Transverse colon (tissue), 4 donors: ENCODE measurements at regions not wholly inside any gene's neighbourhood (a gene's known extent, or its start where the extent isn't known, plus 50 kb on each side); places are given as distances from the start of the nearest gene placed in this dataset.

Experiments
- DNase-seq: peaks from one replicate; pipeline ENCODE4 v3.0.0-alpha.2; 2019
- H3K27ac ChIP-seq, 4 donors: fragments of 200-600 bp; sonication (generic); 2 replicates each; pipeline ENCODE4 v1.5.1; 2016 to 2018; ENCODE audit warnings: inconsistent platforms in 4 of 4
- H3K27me3 ChIP-seq: fragments of 200-600 bp; sonication (generic); 2 replicates; pipeline ENCODE4 v1.5.1; 2017; ENCODE audit warnings: inconsistent platforms
- H3K36me3 ChIP-seq, 4 donors: fragments of 200-600 bp; sonication (generic); 2 replicates each; pipeline ENCODE4 v1.5.1; 2017 to 2019; ENCODE audit warnings: inconsistent platforms in 4 of 4
- H3K4me1 ChIP-seq, 4 donors: fragments of 200-600 bp; sonication (generic); 2 replicates each; pipeline ENCODE4 v1.5.1; 2017 to 2020; ENCODE audit warnings: inconsistent platforms in 4 of 4
- H3K4me3 ChIP-seq, 4 donors: fragments of 200-600 bp; sonication (generic); 1 replicate in 1 of 4; 2 replicates in 3 of 4; pipeline versions ENCODE4 v1.5.1 to v1.6.1; 2017 to 2019; ENCODE audit warnings: inconsistent platforms in 4 of 4
- H3K9me3 ChIP-seq, 2 donors: fragments of 200-600 bp; sonication (generic); 2 replicates each; pipeline ENCODE4 v1.5.1; 2017 to 2019; ENCODE audit warnings: inconsistent platforms in 2 of 2
- CTCF ChIP-seq, 5 experiments: fragments of 200-600 bp in 3 of 5; fragments of 450-650 bp in 2 of 5; sonication (generic) in 3 of 5; IDR thresholded peaks; 1 replicate in 2 of 5; 2 replicates in 3 of 5; pipeline ENCODE4 v1.5.1; 2016 to 2017; ENCODE audit warnings: antibody characterized with exemption in 5 of 5, inconsistent platforms in 3 of 5, mild to moderate bottlenecking in 2 of 5, moderate library complexity in 1 of 5
- EP300 ChIP-seq: sonication (generic); formaldehyde crosslinking; IDR thresholded peaks from one replicate; pipeline ENCODE4 v1.6.1; 2017; ENCODE audit warnings: antibody characterized with exemption, low read depth
- POLR2A ChIP-seq: fragments of 450-650 bp; IDR thresholded peaks from one replicate; pipeline ENCODE4 v1.6.1; 2016; ENCODE audit warnings: antibody characterized with exemption, mild to moderate bottlenecking, moderate library complexity
- POLR2AphosphoS5 ChIP-seq, 3 donors: sonication (generic); formaldehyde crosslinking; IDR thresholded peaks; one replicate each; pipeline ENCODE4 v1.6.1; 2016; ENCODE audit warnings: antibody characterized with exemption in 3 of 3
- WGBS, 2 donors: methylation state at CpG; one replicate each; pipeline ENCODE4 v1.1.5; 2018; ENCODE audit warnings: low coverage in 1 of 2; 5-methylcytosine and 5-hydroxymethylcytosine counted together
- in situ Hi-C, 4 donors: fragments of 200-750 bp; cut with MboI; loops; one replicate each; pipeline versions ENCODE4 v1.15.0 to v1.15.1; 2017; ENCODE audit warnings: low sequenced_read_pairs in 3 of 4, low pct_ligation_motif_present in 1 of 4, low pct_unique_long_range_greater_than_20kb in 1 of 4
- intact Hi-C: fragments of 100-400 bp; cut with DNase I; formaldehyde crosslinking; loops from one replicate; pipeline ENCODE4 v1.15.1; 2023; ENCODE audit warnings: low total_unique reads

GRCh38 chr15:91424001-91424400 is 323.9 kb downstream of the SV2B start:
- no peak for TF ChIP-seq POLR2A
- intact Hi-C loops (no loop called here), in situ Hi-C loops (no loop called here)
- WGBS, 2 donors = 79% methylated on average over 1 of the region's 1 CpG; no CpG with 5 or more reads in 1 of the 2 donors
- H3K9me3 ChIP-seq = no peaks in the 10 kb centered on the region
- DNase-seq = no peak
- H3K4me1 ChIP-seq = no peaks in the 10 kb centered on the region
- H3K36me3 ChIP-seq = no peaks in the 10 kb centered on the region
- H3K4me3 ChIP-seq = no peak overlapping the region
- H3K27me3 ChIP-seq = no peaks in the 10 kb centered on the region
- H3K27ac ChIP-seq = no peak overlapping the region

- TF ChIP-seq CTCF (IDR thresholded peaks at IDR 0.05) (no peak), POLR2AphosphoS5 (IDR thresholded peaks at IDR 0.05) (no peak), EP300 (no peak), POLR2A (no peak)
- Histone ChIP-seq H3K27ac (no peak overlapping the region), H3K4me1 (no peaks in the 10 kb centered on the region), H3K9me3 (no peaks in the 10 kb centered on the region), H3K36me3 (no peaks in the 10 kb centered on the region), H3K27me3 (no peaks in the 10 kb centered on the region), H3K4me3 (no peak overlapping the region)
- intact Hi-C loops = no loop called here
- no peak for DNase-seq
- WGBS, 2 donors = 78% methylated on average over 3 of the region's 4 CpGs; no CpG with 5 or more reads in 1 of the 2 donors
- in situ Hi-C loops = no loop called here
Observed at GRCh38 chr15:91426412-91426811, 326.4 kb downstream of the SV2B start.

- 80 to 89% methylated on average over 2 to 9 of the region's 9 CpGs for WGBS, 2 donors
- intact Hi-C loops = no loop called here
Observed at GRCh38 chr15:91429973-91430372, 329.9 kb downstream of the SV2B start.

GRCh38 chr15:91431041-91431715 is 331.1 kb downstream of the SV2B start:
- intact Hi-C loops = no loop called here
- in situ Hi-C loops = no loop called here
- no peaks in the 10 kb centered on the region for H3K9me3 ChIP-seq
- 89% methylated on average over 5 to 8 of the region's 8 CpGs for WGBS, 2 donors
- H3K4me1 ChIP-seq = no peaks in the 10 kb centered on the region
- no peak overlapping the region for H3K27ac ChIP-seq
- no peaks in the 10 kb centered on the region for H3K27me3 ChIP-seq
- DNase-seq = no peak
- no peak for TF ChIP-seq CTCF (IDR thresholded peaks at IDR 0.05)
- no peak for TF ChIP-seq EP300
- TF ChIP-seq POLR2AphosphoS5 (IDR thresholded peaks at IDR 0.05) = no peak
- no peak for TF ChIP-seq POLR2A
- no peak overlapping the region for H3K4me3 ChIP-seq
- no peaks in the 10 kb centered on the region for H3K36me3 ChIP-seq

More at GRCh38 chr15:91429973-91430372, 329.9 kb downstream of the SV2B start:
- Histone ChIP-seq H3K4me3 (no peak overlapping the region), H3K27me3 (no peaks in the 10 kb centered on the region), H3K36me3 (no peaks in the 10 kb centered on the region), H3K9me3 (no peaks in the 10 kb centered on the region), H3K27ac (no peak overlapping the region), H3K4me1 (no peaks in the 10 kb centered on the region)
- DNase-seq = no peak
- TF ChIP-seq POLR2A = no peak
- no peak for TF ChIP-seq POLR2AphosphoS5 (IDR thresholded peaks at IDR 0.05)
- TF ChIP-seq CTCF (IDR thresholded peaks at IDR 0.05) = no peak
- no peak for TF ChIP-seq EP300
- in situ Hi-C loops = no loop called here

- no peak overlapping the region for H3K4me3 ChIP-seq
- no peak for DNase-seq
- TF ChIP-seq POLR2A (no peak), CTCF (IDR thresholded peaks at IDR 0.05) (no peak), EP300 (no peak), POLR2AphosphoS5 (IDR thresholded peaks at IDR 0.05) (no peak)
- in situ Hi-C loops (no loop called here), intact Hi-C loops (no loop called here)
- no peaks in the 10 kb centered on the region for H3K9me3 ChIP-seq
- no peaks in the 10 kb centered on the region for H3K36me3 ChIP-seq
- no peaks in the 10 kb centered on the region for H3K4me1 ChIP-seq
- no peaks in the 10 kb centered on the region for H3K27me3 ChIP-seq
- WGBS, 2 donors = 80 to 86% methylated on average over 2 of the region's 2 CpGs
- no peak overlapping the region for H3K27ac ChIP-seq
Observed at GRCh38 chr15:91435113-91435512, 335.1 kb downstream of the SV2B start.
